Cardiac septum (tissue), 1 donor: ENCODE measurements at regions not wholly inside any gene's neighbourhood (a gene's known extent, or its start where the extent isn't known, plus 50 kb on each side); places are given as distances from the start of the nearest gene placed in this dataset.

Experiments
- DNase-seq: peaks from one replicate; pipeline ENCODE4 v3.0.0-alpha.2; 2020; ENCODE audit warnings: low spot score
- intact Hi-C: fragments of 100-400 bp; cut with DNase I; formaldehyde crosslinking; loops from one replicate; pipeline ENCODE4 v1.14.0; 2022
- donor health status: DM: no; HTN: no; CAD: no.

- no peak for DNase-seq
- intact Hi-C loops: no loop called here
Measured at GRCh38 chr7:136807598-136807997, 60.9 kb upstream of the CHRM2 start.

DNA sequence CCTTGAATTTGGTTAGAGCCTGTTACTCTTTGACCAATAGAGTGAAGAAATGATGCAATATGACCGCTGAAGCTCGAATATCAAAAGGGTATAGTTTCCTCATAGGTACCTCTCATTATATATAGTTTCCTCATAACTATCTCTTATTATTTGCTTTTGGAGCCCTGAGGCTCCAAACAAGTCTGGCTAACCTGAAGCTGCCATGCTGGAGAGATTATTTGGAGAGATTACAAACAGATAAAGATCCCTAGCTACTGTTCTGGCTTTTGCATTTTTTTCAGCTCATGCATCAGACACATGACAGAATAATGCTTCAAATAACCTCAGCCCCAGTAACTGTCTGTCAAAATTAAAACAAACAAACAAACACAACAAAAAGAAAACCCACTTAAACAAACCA, 65.4 kb upstream of the CHRM2 start:
- DNase-seq: no peak
- intact Hi-C loops: no loop called here

GRCh38 chr7:136783934-136784333, 84.5 kb upstream of the CHRM2 start:
- intact Hi-C loops: no loop called here
- DNase-seq: no peak

GRCh38 chr7:136741941-136742340, 126.5 kb upstream of the CHRM2 start:
- no peak for DNase-seq
- intact Hi-C loops: no loop called here

GRCh38 chr7:136728945-136729344, 139.5 kb upstream of the CHRM2 start:
- DNase-seq: no peak
- intact Hi-C loops: no loop called here

DNA sequence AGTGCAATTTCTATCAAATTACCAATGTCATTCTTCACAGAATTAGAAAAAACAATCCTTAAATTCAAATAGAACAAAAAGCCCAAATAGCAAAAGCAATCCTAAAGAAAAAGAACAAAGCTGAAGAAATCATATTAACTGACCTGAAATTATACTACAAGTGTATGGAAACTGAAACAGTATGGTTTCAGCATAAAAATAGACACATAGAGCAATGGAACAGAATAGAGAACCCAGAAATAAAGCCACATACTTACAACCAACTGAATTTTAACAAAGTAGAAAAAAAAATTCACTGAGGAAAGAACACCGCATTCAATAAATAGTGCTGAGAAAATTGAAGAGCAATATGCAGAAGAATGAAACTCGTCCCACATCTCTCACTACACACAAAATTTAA, 142.0 kb upstream of the CHRM2 start:
- DNase-seq: no peak
- intact Hi-C loops: no loop called here

DNA sequence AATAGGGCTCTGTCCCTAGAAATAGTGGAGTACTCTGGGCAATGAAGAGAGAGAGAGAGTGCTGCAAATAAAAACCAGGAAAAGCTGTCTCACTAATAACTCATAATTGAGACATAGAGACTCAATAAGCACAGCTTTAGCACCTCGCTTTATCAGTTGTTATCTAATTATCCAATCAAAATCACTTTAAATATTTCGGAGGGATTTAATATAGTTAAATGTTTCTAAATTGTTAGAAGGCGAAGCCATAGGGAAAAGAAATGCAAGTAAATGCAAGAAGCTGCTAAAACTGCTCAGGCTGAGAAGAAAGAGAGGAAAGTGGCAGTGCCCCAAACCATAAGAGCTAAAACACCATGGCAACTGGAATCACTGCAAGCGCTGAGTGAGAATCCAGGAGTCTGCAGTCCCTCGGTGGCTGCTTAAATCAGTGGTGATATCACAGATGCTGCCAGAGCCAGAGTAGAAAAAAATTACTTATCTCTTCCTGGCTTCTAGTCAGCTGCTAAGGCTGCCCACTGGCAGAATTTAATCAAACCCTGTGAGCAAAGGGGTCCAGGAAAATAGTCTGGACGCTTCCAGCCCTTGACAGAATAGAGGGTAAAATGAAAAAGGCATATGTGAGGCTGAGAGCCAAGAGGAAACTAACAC, 150.4 kb upstream of the CHRM2 start:
- DNase-seq: no peak
- intact Hi-C loops: no loop called here

DNA sequence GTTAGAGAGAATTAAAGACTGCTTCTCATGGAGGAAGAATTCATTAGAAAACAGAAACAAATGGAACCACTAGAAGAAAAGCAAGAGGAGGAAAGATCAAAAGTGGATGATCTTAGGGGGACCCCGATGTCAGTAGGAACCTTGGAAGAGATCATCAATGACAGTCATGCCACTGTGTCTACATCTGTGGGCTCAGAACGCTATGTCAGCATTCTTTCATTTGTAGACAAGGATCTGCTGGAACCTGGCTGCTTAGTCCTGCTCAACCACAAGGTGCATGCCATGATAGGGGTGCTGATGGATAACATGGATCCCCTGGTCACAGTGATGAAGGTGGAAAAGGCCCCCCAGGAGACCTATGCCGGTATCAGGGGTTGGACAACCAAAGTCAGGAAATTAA, 154.4 kb upstream of the CHRM2 start:
- DNase-seq: no peak
- intact Hi-C loops: no loop called here

- DNase-seq: no peak
- intact Hi-C loops: no loop called here
Measured at GRCh38 chr7:136710751-136711150, 157.7 kb upstream of the CHRM2 start.

DNA sequence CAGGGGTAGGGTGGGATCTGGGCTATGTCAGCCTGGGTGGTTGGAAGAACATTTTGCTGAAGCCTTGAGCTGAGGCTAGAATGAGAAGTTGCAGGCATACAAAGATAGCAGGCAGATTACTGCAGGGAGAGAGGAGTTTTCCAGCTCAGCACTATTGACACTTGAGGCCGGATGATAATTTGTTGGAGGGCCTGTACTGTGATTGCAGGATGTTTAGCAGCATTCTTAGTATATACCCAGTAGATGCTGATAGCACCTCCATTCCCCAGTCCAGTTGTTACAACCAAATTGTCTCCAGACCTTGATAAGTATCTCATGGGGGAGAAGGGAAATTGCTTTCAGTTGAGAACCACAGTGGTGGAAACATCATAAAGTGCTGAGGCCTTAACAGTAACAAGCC, 158.6 kb upstream of the CHRM2 start:
- no peak for DNase-seq
- intact Hi-C loops: no loop called here

- intact Hi-C loops: no loop called here
- DNase-seq: no peak
Measured at GRCh38 chr7:136702913-136703312, 165.5 kb upstream of the CHRM2 start.

DNA sequence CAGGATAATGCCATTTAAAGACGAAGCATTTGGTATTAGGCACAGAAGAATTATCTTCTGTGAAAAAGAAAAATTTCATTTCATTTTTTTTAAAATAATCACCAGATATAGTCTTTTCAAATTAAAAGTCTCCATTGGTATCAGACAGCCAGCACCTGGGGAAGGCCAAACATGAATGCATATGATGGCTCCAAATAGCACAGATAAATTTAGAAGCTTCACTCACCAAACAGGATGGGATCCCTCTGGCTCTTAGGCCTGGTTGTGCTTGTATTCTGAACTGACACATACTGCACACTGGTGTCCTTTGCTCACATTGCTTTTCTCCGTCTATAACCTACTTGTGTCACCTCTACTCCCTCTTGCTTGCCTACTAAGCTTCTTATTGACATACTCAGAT, 169.5 kb upstream of the CHRM2 start:
- DNase-seq: no peak
- intact Hi-C loops: no loop called here

DNA sequence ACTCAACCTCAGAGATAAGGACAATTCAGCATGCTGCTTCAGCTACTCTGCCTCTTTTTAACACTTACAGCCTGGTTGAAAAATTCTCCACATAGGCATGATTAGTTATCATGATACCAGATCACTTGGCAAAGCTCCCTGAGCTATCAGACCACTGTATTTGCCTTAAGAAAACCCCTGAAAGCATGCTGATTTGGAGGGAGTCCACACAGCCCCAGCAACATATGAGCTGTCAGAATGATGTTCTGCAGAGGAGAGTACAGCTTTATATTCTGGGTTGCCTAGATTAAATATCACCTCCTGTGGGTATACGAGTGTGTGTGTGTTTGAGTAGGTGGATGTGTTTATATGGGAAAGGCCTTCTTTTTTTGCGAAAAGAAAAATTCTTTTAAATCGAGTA, 170.2 kb upstream of the CHRM2 start:
- DNase-seq: no peak
- intact Hi-C loops: no loop called here

- intact Hi-C loops: no loop called here
- no peak for DNase-seq
Measured at GRCh38 chr7:136697271-136697670, 171.2 kb upstream of the CHRM2 start.

GRCh38 chr7:136693166-136694119, 175.0 kb upstream of the CHRM2 start:
- DNase-seq: no peak
- intact Hi-C loops: no loop called here

- intact Hi-C loops: no loop called here
- no peak for DNase-seq
Measured at GRCh38 chr7:136692221-136692620, 176.2 kb upstream of the CHRM2 start.

DNA sequence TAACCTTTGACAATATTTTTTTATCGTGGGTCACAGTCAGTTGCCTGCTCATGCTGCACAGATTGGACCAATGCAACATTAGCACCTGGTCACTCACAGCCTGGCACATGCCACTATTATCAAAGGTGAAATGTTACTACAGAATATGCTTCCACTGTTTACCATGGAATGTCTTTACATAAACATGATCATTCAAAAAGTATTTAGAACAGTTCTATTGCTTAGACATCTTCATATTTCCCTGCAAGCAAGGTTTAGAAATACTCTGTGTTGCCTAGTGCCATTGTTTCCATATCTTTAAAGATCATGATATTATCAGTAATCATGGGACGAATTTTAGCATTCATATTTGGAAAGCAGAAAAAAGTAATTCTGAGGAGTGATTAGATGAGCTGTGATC, 179.9 kb upstream of the CHRM2 start:
- intact Hi-C loops: no loop called here
- no peak for DNase-seq

GRCh38 chr7:136687693-136688322, 180.6 kb upstream of the CHRM2 start:
- intact Hi-C loops: no loop called here
- DNase-seq: no peak

GRCh38 chr7:136685501-136686173, 182.8 kb upstream of the CHRM2 start:
- DNase-seq: no peak
- intact Hi-C loops: no loop called here
